ENCODE measurements at regions not wholly inside any gene's neighbourhood (a gene's known extent, or its start where the extent isn't known, plus 50 kb on each side); places are given as distances from the start of the nearest gene placed in this dataset.
"Not testable (repeated sequence)": the region's sequence is repeated elsewhere in the genome, so short reads cannot be mapped to it uniquely, and the experiment has no call there.

GRCh38 chr9:73219985-73220626, 68.4 kb downstream of the ANXA1 start:
- DNase-seq = no peak

- no peak for DNase-seq
These were observed 71.9 kb downstream of the ANXA1 start for GRCh38 chr9:73223594-73223993.

GRCh38 chr9:73229543-73229942, 77.9 kb downstream of the ANXA1 start:
- DNase-seq = no peak

GRCh38 chr9:73230251-73230650, 78.6 kb downstream of the ANXA1 start:
- DNase-seq = no peak

- no peak for DNase-seq
These were observed 79.5 kb downstream of the ANXA1 start for GRCh38 chr9:73231203-73231602.

GRCh38 chr9:73233359-73234007, 81.8 kb downstream of the ANXA1 start:
- DNase-seq = no peak

GRCh38 chr9:73234008-73234360, 82.3 kb downstream of the ANXA1 start:
- DNase-seq = no peak

- no peak for DNase-seq
These were observed 85.5 kb downstream of the ANXA1 start for GRCh38 chr9:73237140-73237539.

- DNase-seq = no peak
These were observed 88.1 kb downstream of the ANXA1 start for GRCh38 chr9:73239570-73240265.

- no peak for DNase-seq
These were observed 91.4 kb downstream of the ANXA1 start for GRCh38 chr9:73243078-73243477.

GRCh38 chr9:73259086-73259696, 107.5 kb downstream of the ANXA1 start:
- DNase-seq = no peak

GRCh38 chr9:73260506-73260905, 108.8 kb downstream of the ANXA1 start:
- DNase-seq = no peak

GRCh38 chr9:73264631-73265030, 113.0 kb downstream of the ANXA1 start:
- no peak for DNase-seq

- DNase-seq = no peak
These were observed 114.2 kb downstream of the ANXA1 start for GRCh38 chr9:73265876-73266275.

- peak; percentile 40 for DNase-seq
These were observed 117.9 kb downstream of the ANXA1 start for GRCh38 chr9:73269430-73270101.

GRCh38 chr9:73270967-73271721, 119.5 kb downstream of the ANXA1 start:
- DNase-seq = no peak

- DNase-seq = no peak
These were observed 128.4 kb downstream of the ANXA1 start for GRCh38 chr9:73280113-73280512.

GRCh38 chr9:73284377-73284776, 132.7 kb downstream of the ANXA1 start:
- DNase-seq = no peak

GRCh38 chr9:73294336-73294735, 142.7 kb downstream of the ANXA1 start:
- no peak for DNase-seq

GRCh38 chr9:73325983-73326382, 174.3 kb downstream of the ANXA1 start:
- no peak for DNase-seq

- DNase-seq = no peak
These were observed 175.5 kb downstream of the ANXA1 start for GRCh38 chr9:73327149-73327548.

- DNase-seq = not testable (repeated sequence)
These were observed 185.5 kb downstream of the ANXA1 start for GRCh38 chr9:73337182-73337581.
